ENCODE measurements at regions not wholly inside any gene's neighbourhood (a gene's known extent, or its start where the extent isn't known, plus 50 kb on each side); places are given as distances from the start of the nearest gene placed in this dataset.

DNA sequence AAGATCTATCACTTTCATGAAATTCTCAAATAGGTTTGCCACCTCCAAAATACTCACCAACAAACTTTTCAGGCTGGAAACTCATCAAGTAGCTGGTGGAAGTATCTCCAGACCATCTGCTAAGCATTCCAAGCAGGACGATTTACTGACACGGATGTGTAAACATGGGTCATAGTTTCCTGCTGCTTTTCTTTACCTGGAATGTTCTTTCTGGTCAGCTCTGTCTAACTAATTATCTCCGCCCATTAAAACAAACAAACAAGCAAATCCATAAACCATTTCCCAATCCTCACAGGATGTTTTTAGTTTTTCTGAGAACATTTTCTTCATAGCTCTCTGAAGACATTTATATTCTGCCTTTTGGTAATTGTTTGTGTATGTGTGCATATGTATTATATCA lies 397.0 kb downstream of the METTL15 start:
- Histone ChIP-seq H3K27ac (no peak overlapping the region), H3K27me3 (no peaks in the 10 kb centered on the region), H3K36me3 (ENCODE audit: low read depth, missing control alignments) (no peaks in the 10 kb centered on the region), H3K9me3 (no peaks in the 10 kb centered on the region), H3K4me3 (no peak overlapping the region), H3K4me1 (no peaks in the 10 kb centered on the region)
- TF ChIP-seq, protein P1, sequence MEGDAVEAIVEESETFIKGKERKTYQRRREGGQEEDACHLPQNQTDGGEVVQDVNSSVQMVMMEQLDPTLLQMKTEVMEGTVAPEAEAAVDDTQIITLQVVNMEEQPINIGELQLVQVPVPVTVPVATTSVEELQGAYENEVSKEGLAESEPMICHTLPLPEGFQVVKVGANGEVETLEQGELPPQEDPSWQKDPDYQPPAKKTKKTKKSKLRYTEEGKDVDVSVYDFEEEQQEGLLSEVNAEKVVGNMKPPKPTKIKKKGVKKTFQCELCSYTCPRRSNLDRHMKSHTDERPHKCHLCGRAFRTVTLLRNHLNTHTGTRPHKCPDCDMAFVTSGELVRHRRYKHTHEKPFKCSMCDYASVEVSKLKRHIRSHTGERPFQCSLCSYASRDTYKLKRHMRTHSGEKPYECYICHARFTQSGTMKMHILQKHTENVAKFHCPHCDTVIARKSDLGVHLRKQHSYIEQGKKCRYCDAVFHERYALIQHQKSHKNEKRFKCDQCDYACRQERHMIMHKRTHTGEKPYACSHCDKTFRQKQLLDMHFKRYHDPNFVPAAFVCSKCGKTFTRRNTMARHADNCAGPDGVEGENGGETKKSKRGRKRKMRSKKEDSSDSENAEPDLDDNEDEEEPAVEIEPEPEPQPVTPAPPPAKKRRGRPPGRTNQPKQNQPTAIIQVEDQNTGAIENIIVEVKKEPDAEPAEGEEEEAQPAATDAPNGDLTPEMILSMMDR (IDR thresholded peaks at IDR 0.05): no peak
- TF ChIP-seq POLR2A (IDR thresholded peaks at IDR 0.05): no peak
- no peak for DNase-seq
- WGBS, 2 donors: 67 to 68% methylated on average over 3 of the region's 3 CpGs
- intact Hi-C loops (cut with DNase I; ENCODE audit: low total_unique reads): no loop called here

DNA sequence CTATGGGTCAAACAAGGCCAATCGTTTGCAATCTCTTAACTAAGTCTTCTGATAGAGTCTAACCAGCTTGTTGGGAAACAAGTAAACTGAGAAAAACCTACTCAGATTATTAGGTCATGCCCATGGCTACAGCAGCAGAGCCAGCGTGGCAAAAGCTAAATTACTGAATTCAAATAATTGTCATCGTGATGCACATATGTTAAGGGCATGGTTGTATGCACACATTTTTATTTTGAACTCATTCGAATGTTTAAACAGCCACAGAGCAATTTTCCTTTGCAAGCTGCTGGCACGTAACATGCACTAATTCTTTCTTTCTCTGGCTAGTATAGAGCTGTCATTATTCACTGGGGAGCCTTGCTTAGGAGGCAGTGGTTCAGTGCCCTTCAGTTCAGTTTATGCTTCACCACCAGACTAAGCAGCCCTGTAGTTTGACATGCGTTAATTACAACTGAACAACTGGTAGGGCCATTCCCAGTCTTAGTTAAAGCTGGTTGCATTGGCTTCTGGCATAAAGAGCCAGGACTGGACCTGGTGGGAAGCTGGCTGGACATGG lies 396.4 kb downstream of the METTL15 start:
- H3K4me1 ChIP-seq: no peaks in the 10 kb centered on the region
- no peaks in the 10 kb centered on the region for H3K27me3 ChIP-seq
- intact Hi-C loops (cut with DNase I; ENCODE audit: low total_unique reads): no loop called here
- DNase-seq: no peak
- H3K4me3 ChIP-seq: no peak overlapping the region
- TF ChIP-seq, protein P1 (IDR thresholded peaks at IDR 0.05): no peak
- no peak for TF ChIP-seq POLR2A (IDR thresholded peaks at IDR 0.05)
- no peak overlapping the region for H3K27ac ChIP-seq
- WGBS, 2 donors: 67 to 88% methylated on average over 6 of the region's 6 CpGs
- H3K9me3 ChIP-seq: no peaks in the 10 kb centered on the region
- no peaks in the 10 kb centered on the region for H3K36me3 ChIP-seq (ENCODE audit: low read depth, missing control alignments)

DNA sequence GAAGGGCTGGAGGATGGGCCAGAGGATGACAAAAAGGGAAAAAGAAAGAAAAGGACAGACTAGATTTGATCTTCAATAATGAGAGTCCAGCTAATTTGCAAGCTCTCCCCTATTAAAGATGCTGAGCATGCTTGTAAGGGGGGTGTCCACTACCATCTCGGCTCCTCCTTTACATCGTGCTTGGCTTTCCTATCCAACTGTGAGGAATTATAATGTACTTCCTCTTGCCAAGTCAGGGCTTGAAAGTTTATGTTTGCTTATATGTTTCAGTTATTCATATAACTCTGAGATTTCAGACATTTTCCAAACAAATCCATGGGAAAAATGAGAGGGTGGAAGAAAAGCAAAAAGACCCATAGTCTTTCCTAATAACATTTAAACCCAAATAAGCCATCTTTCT lies 387.1 kb downstream of the METTL15 start:
- Histone ChIP-seq H3K4me3 (no peak overlapping the region), H3K36me3 (ENCODE audit: low read depth, missing control alignments) (no peaks in the 10 kb centered on the region), H3K27me3 (no peaks in the 10 kb centered on the region), H3K27ac (no peak overlapping the region), H3K4me1 (no peaks in the 10 kb centered on the region), H3K9me3 (no peaks in the 10 kb centered on the region)
- no peak for TF ChIP-seq POLR2A (IDR thresholded peaks at IDR 0.05)
- TF ChIP-seq, protein P1 (IDR thresholded peaks at IDR 0.05): no peak
- WGBS, 2 donors: 67 to 68% methylated on average over 2 of the region's 2 CpGs
- intact Hi-C loops (cut with DNase I; ENCODE audit: low total_unique reads): no loop called here
- no peak for DNase-seq

DNA sequence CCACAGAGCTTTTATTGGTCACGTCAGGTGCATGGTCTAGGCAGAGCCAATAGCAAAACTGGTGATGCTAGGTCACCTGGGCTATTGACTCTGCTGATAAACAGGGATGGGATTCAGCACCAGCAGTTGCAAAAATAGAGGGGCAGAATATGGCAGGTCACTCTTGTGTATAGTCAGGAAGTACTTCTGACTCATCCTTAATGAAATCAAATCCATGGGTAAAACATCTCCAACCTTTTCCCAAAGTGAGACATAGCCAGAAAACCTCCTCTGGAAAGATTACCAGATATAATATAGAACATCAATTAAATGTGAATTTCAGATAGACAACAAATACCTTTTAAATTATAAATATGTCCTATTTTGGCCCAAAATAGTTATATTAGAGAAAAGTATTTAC lies 383.2 kb downstream of the METTL15 start:
- no peaks in the 10 kb centered on the region for H3K27me3 ChIP-seq
- H3K27ac ChIP-seq: no peak overlapping the region
- WGBS, 2 donors: 92 to 93% methylated on average over 1 of the region's 1 CpG
- no peak for DNase-seq
- no peaks in the 10 kb centered on the region for H3K9me3 ChIP-seq
- intact Hi-C loops (cut with DNase I; ENCODE audit: low total_unique reads): no loop called here
- no peak overlapping the region for H3K4me3 ChIP-seq
- no peaks in the 10 kb centered on the region for H3K4me1 ChIP-seq
- TF ChIP-seq, protein P1 (IDR thresholded peaks at IDR 0.05): no peak
- no peak for TF ChIP-seq POLR2A (IDR thresholded peaks at IDR 0.05)
- H3K36me3 ChIP-seq (ENCODE audit: low read depth, missing control alignments): no peaks in the 10 kb centered on the region

DNA sequence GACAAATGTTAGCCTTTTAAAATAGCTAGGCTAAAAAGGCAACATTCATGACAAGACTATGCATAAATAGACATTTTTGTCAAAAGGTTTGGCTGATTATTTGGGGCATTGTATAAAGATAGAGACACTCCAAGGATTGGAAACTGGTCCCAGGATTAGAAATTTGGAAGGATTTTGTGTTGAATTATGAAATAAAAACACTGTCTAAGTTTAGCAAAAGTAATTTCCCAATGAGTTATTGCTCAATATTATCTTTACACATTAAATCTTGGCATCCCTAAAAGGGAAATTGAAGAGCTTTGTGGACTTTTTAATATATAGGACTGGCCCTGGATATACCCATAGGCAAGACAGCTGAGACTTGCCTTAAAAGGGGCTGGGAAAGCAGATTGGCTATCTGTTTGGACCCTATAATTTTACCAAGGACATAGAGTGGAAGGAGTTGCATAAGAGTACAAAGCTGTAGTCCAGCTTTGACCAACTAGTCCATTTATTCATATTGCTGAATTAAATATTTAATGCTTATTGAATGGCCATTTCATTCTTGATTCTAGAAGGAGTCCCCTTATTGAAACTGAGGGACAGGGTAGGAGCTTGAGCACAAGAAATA lies 382.7 kb downstream of the METTL15 start:
- TF ChIP-seq, protein P1 (IDR thresholded peaks at IDR 0.05): no peak
- no peak for TF ChIP-seq POLR2A (IDR thresholded peaks at IDR 0.05)
- H3K4me1 ChIP-seq: no peaks in the 10 kb centered on the region
- H3K4me3 ChIP-seq: no peak overlapping the region
- H3K27me3 ChIP-seq: no peaks in the 10 kb centered on the region
- no peak for DNase-seq
- intact Hi-C loops (cut with DNase I; ENCODE audit: low total_unique reads): no loop called here
- no peaks in the 10 kb centered on the region for H3K9me3 ChIP-seq
- no peaks in the 10 kb centered on the region for H3K36me3 ChIP-seq (ENCODE audit: low read depth, missing control alignments)
- H3K27ac ChIP-seq: no peak overlapping the region
